ENCODE measurements at regions not wholly inside any gene's neighbourhood (a gene's known extent, or its start where the extent isn't known, plus 50 kb on each side); places are given as distances from the start of the nearest gene placed in this dataset.

DNA sequence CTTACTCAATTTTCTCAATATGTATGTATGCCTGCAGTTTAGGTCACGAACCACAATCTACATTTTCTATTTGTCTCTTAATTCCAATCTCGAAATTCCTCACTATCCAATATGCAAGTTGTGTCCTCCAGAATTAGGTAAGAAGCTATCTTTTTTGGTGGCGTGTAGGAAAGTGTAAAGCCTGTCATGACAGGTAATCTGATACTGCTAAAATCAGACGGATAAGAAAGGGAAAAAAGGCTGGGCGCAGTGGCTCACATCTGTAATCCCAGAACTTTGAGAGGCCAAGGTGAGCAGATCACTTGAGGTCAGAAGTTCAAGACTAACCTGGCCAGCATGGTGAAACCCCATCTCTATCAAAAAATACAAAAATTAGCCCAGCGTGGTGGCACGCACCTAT, 185.3 kb downstream of the IBTK start:
- TF ChIP-seq, protein P1, sequence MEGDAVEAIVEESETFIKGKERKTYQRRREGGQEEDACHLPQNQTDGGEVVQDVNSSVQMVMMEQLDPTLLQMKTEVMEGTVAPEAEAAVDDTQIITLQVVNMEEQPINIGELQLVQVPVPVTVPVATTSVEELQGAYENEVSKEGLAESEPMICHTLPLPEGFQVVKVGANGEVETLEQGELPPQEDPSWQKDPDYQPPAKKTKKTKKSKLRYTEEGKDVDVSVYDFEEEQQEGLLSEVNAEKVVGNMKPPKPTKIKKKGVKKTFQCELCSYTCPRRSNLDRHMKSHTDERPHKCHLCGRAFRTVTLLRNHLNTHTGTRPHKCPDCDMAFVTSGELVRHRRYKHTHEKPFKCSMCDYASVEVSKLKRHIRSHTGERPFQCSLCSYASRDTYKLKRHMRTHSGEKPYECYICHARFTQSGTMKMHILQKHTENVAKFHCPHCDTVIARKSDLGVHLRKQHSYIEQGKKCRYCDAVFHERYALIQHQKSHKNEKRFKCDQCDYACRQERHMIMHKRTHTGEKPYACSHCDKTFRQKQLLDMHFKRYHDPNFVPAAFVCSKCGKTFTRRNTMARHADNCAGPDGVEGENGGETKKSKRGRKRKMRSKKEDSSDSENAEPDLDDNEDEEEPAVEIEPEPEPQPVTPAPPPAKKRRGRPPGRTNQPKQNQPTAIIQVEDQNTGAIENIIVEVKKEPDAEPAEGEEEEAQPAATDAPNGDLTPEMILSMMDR (IDR thresholded peaks at IDR 0.05): no peak
- TF ChIP-seq POLR2A (IDR thresholded peaks at IDR 0.05): no peak
- TF ChIP-seq EP300 (IDR thresholded peaks at IDR 0.05): no peak
